ENCODE measurements at regions not wholly inside any gene's neighbourhood (a gene's known extent, or its start where the extent isn't known, plus 50 kb on each side); places are given as distances from the start of the nearest gene placed in this dataset.

DNA sequence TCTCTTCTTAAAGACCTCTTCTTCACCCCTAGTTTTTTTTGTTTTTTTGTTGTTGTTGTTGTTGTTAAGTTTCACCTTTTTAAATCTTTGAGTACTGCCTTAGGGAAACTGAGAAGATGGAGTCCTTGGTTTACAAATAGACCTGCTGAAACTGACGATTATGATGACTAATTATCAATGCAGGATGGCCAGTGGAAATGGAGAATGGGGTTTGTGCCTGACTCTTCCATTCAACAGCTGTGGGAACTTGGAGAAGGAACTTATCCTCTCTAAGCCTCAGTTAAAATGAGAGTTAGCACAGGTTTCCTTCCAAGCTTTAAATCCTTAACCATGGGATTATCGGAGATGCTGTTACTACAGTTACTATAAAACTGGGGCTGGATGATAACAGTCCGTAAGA, 66.7 kb upstream of the PNMA1 start:
- no peak for DNase-seq

- no peak for DNase-seq
These were observed 66.2 kb upstream of the PNMA1 start for GRCh38 chr14:73780391-73780790.

DNA sequence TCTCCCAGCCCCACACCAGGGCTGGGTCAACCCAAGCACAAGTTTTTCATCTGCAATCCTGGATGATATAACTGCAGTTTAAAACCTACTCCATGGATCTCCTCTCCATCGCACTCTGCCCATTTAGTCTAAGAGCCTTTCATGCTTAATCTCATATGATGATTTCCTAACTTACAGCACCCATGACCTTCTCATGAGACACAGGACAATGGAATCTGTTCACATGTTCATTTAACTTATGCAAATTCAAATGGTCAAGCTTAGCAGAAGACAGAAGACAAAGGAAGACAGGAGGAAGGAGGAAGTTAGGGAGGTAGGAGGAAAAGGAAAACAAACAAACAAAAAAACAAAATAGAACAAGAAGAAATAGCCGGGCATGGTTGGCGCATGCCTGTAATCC, 64.6 kb upstream of the PNMA1 start:
- DNase-seq, result no peak

- DNase-seq, result peak; percentile 30
These were observed 63.2 kb upstream of the PNMA1 start for GRCh38 chr14:73777420-73777819.

DNA sequence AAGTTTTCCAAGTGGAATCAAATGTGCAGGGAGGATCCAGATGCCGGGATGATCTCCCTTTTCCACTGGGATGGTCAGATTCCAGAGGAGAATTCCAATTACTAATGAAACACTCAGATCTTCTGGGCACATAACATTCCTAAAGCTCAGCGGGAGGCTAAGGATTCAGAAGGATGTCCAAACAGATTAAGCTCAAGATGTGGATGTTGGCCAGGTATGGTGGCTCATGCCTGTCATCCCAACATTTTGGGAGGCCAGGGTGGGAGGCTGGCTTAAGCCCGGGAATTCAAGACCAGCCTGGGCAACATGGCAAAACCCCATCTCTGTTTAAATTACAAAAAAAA, 62.0 kb upstream of the PNMA1 start:
- no peak for DNase-seq

DNA sequence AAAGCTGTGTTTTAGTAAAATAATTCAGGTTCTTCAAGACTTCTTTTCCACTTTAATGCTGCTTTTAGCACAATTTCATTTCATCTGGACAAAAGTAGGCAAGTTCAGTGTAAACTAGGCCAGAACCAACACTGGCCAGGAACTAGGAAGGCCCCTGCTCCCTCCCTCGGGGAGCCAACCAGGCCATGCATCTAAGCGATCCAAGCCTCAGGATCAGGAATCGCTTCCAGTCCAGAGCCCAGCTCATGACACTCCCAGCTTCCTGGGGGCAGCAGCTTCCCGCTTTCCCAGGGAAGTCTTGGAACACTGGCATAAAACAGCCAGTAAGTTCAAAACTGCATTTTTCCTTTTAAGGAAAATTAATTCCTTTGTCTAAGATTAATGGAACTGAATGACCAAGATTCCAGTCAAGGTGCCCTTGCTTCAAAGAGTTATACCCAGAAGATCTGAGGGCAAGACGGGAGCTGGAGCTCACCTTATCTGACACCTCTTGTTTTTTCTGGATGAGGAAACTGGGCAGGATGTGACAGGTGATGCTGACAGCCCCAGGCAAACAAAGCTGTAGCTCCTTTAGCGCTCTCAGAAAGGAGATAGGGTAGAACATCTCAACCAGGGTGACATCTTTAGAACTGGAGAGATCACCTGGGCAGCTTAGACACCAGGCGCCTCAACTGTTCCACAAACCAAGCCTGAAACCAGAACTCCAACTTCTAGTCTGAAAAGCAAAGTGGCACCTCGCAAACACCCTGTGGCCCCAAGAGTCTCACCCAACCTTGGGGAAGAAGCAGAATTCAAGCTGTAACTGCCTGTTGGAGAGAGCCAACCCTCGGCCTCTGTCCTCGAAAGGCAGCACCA, 61.4 kb upstream of the PNMA1 start:
- DNase-seq, result no peak

DNA sequence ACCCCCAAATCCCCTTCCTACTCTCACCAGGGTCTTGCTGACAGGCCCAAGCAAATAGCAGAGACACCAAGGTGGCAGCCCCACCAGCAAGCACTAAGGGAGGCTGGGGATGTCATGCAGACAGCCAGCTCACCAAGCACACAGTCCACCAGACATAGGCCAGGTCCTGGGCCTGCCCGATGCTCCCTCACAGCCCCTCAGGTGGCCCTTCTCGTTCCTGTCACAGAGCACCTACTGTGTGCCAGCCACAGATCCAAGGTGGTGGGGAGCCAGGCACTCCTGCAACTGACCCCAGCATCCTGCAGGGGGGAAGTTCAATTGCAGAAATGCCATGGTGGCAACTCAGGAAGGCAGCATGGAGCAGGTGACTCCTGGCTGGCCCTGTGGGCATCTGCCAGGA, 60.5 kb upstream of the PNMA1 start:
- no peak for DNase-seq

- DNase-seq, result no peak
These were observed 60.0 kb upstream of the PNMA1 start for GRCh38 chr14:73774241-73774570.

- no peak for DNase-seq
These were observed 59.5 kb upstream of the PNMA1 start for GRCh38 chr14:73773441-73774240.

GRCh38 chr14:73771848-73772638, 57.9 kb upstream of the PNMA1 start:
- DNase-seq, result peak; percentile 40

- no peak for DNase-seq
These were observed 57.0 kb upstream of the PNMA1 start for GRCh38 chr14:73770977-73771847.

DNA sequence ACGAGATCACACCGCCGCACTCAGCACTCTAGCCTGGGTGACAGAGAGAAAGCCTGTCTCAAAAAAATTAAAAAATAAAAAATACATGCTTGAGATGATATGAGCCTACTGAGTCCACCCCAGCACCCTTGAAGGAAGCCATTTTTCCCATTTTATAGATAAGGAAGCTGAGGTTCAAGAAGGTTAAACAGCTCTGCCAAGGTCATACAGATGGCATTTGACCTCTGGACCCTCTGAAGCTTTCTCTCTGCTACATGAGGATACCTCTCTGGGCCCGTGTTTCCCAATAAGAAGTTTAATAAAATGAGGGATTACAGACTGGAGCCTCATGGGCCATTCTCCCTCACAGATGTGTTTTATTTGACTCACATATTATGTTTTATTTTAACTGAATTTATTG, 53.9 kb upstream of the PNMA1 start:
- no peak for DNase-seq

DNA sequence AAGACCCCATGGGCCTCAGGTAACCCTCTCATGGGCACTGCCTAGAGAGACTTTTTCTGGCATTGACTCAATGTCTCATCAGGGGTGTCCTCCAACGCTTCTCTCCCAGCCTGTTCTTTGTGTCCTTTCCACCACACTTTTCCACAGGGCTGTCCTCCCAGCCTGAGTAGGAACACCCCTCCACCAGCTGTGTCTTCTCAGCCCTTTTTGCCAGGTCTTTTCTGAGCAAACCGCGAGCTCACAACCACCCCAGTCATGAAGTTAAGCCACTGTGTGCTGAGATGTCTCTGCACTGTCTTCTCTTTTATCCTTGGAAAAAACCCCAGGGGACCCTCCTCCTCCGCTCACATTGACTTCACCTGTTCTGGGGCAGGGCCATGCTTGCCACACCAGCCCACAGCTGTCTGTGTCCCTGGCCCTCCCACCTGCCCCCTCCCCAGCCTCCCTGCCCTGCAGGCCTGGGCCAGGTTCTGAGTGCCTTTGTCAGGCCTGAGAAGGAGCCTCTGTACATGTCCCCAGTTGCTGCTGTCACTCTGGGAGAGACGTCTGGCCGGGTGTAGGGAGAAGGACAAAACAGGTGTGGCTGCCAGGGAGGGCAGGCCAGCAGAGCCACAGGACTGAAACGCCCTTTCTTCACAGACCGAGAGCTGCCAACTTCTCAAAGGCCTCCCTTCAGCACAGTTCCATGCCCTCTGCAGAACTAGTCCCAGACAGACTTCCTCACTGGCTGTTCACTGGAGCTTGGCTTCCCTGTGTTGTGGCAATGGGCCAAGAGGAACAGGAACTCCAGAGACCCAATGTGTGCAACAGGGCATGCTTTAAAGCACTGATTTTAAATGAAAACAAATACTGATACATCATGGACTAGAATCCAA, 50.5 kb upstream of the PNMA1 start:
- DNase-seq, result no peak
